ENCODE measurements at regions not wholly inside any gene's neighbourhood (a gene's known extent, or its start where the extent isn't known, plus 50 kb on each side); places are given as distances from the start of the nearest gene placed in this dataset.
"Not testable (repeated sequence)": the region's sequence is repeated elsewhere in the genome, so short reads cannot be mapped to it uniquely, and the experiment has no call there.

DNA sequence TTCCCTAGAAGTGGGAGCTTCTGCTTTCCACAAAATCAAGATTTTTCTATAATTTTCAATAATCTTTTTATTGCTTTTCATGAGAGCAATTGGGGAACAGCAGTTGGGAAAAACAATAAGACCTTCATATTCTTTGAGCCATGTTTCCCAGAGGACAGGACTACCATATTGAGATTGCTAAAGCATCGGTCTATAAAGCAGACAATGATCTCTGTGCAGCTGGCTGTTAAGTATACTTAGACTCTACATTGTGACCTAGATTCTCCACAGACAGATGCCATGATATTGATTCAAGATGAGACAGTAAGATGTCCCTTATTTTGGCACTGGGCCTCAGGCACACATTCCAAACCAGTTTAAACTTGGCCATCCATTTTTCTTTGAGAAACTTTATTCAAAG lies 1178.7 kb downstream of the SUCLG1 start:
- no peaks in the 10 kb centered on the region for H3K36me3 ChIP-seq (ENCODE audit: insufficient read depth, low read length)
- peaks cover 5% of the 10 kb centered on the region for H3K9me3 ChIP-seq (ENCODE audit: control insufficient read depth, insufficient read depth, low read length)
- peaks cover 29% of the 10 kb centered on the region; the same call in 1 of the 2 replicates for H3K4me1 ChIP-seq (ENCODE audit: insufficient read depth, low read length)
- no peak overlapping the region for H3K9ac ChIP-seq (ENCODE audit: low read depth, low read length)

DNA sequence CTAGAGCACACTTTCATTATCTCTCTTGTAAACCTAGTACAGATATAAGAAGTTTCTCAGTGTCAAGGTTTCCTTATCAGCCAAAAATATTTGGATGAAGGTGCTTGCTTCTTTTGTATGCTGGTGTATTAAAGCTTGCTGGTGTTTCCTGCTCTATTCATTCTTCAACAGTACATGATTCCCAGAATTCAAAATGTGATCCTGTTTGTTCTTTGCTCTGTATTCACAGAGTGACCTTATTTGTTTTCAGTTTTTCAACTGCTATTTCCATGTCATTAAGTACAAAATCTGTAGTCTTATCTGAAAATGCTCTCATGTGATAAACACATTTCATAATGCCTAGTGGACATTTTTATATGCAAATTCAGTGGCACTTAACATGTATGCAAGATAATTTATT lies 1185.8 kb downstream of the SUCLG1 start:
- Histone ChIP-seq H3K4me1 (ENCODE audit: insufficient read depth, low read length) (no peaks in the 10 kb centered on the region), H3K9ac (ENCODE audit: low read depth, low read length) (no peak overlapping the region), H3K36me3 (ENCODE audit: insufficient read depth, low read length) (no peaks in the 10 kb centered on the region), H3K9me3 (ENCODE audit: control insufficient read depth, insufficient read depth, low read length) (peaks cover under 1% of the 10 kb centered on the region)

DNA sequence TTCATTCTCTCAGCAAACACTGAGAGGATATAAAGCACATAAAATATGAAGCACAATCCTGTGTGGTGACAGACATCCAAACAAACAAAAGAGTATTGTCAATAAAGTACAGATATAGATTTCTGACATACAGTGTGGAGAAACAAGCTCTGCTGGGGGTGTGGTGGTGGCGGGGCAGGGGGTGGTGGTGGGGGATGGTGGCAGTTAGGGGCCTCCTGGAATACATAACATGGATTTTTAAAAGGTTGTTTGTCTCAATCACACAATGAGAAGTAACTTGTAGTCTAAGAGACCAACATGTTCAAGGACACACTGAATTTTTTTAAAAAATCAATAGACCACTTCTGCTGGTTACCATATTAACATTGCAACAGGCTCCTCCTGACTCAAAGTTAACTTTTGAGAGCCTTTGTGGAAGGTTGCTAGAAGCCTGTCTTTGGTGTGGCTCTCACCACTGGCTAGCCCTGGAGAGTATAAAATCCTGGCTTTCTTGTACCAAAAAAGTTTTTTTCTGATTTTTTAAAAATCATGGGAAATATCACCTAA lies 1197.4 kb downstream of the SUCLG1 start:
- H3K9me3 ChIP-seq (ENCODE audit: control insufficient read depth, insufficient read depth, low read length): no peaks in the 10 kb centered on the region
- H3K4me1 ChIP-seq (ENCODE audit: insufficient read depth, low read length): no peaks in the 10 kb centered on the region
- no peaks in the 10 kb centered on the region for H3K36me3 ChIP-seq (ENCODE audit: insufficient read depth, low read length)
- no peak overlapping the region for H3K9ac ChIP-seq (ENCODE audit: low read depth, low read length)

DNA sequence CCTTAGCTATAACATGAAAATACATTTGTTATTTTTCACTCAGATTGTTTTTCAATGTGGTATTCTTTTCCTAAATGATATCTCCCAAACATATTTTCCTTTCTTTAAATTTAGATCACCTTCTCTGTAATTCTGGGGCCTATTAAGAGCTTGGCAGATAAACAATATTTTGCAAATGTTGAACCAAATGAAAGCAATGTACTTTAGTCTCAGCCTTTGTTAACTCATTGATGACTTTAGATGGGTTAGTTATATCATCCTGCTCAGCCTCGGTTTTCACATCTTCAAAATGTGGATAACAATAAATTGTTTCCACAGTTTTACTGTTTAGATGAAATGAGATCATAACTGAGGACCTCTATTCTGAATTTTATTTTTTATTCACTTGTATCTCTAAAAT lies 1205.2 kb downstream of the SUCLG1 start:
- Histone ChIP-seq H3K4me1 (ENCODE audit: insufficient read depth, low read length) (no peaks in the 10 kb centered on the region), H3K9me3 (ENCODE audit: control insufficient read depth, insufficient read depth, low read length) (peaks cover 3% of the 10 kb centered on the region; the same call in 1 of the 2 replicates), H3K36me3 (ENCODE audit: insufficient read depth, low read length) (no peaks in the 10 kb centered on the region), H3K9ac (ENCODE audit: low read depth, low read length) (no peak overlapping the region)

DNA sequence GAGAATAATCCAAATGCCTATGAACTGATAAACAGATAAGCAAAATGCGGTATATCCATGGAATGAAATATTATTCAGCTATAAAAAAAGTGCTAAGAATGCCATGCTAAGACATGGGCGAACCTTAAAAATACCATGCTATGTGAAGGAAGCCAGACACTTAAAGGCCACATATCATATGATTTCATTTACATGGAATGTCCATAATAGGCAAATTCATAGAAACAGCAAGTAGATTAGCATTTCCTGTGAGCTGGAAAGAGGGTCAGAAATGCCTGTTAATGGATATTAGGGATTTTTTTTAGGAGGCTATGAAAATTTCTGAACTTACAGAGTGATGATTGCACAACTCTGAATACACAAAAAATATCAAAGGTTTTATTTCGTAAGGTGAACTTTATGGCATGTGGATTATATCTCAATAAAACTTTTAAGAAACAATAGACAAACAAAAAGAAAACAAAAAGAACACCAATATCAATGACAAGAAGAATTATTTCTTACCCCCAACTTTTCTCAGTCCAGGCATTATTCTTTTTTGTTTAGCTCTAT lies 1207.7 kb downstream of the SUCLG1 start:
- H3K36me3 ChIP-seq (ENCODE audit: insufficient read depth, low read length): no peaks in the 10 kb centered on the region
- H3K4me1 ChIP-seq (ENCODE audit: insufficient read depth, low read length): no peaks in the 10 kb centered on the region
- peaks cover 11% of the 10 kb centered on the region for H3K9me3 ChIP-seq (ENCODE audit: control insufficient read depth, insufficient read depth, low read length)
- H3K9ac ChIP-seq (ENCODE audit: low read depth, low read length): no peak overlapping the region

DNA sequence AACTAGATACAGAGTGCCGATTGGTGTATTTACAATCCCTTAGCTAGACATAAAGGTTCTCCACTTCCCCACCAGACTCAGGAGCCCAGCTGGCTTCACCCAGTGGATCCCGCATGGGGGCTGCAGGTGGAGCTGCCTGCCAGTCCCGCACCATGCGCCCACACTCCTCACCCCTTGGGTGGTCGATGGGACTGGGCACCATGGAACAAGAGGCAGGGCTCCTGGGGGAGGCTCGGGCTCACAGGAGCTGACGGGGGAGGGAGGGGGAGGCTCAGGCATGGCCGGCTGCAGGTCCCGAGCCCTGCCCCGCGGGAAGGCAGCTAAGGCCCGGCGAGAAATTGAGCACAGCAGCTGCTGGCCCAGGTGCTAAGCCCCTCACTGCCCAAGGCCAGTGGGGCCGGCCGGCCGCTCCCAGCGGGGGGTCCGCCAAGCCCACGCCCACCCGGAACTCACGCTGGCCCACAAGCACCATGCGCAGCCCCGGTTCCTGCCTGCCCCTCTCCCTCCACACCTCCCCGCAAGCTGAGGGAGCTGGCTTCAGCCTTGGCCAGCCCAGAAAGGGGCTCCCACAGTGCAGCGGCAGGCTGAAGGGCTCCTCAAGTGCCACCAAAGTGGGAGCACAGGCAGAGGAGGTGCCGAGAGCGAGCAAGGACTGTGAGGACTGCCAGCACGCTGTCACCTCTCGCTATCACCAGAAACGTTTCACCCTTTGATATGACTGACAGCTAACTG lies 1213.1 kb downstream of the SUCLG1 start:
- not testable (repeated sequence) for H3K9ac ChIP-seq (ENCODE audit: low read depth, low read length); H3K4me1 ChIP-seq (ENCODE audit: insufficient read depth, low read length); H3K36me3 ChIP-seq (ENCODE audit: insufficient read depth, low read length)
- peaks cover 11% of the 10 kb centered on the region for H3K9me3 ChIP-seq (ENCODE audit: control insufficient read depth, insufficient read depth, low read length)

DNA sequence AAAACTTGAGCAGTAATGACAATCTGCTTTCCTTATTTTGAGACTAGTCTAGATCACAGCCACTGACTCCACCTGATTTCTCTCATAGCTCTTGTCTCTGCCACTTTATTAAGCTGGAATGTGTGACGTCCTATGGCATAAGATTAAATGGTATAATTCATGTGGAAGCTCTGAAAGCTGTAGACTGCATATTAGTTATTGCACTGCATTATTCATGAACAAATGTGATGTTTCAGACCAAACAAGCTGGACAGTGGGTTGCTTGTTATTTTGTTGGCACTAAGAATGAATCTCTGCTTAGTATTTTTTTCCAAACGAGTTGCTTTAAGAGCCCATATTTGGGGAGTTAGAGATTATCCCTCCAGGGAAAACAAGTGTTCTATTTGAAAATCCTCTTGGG lies 1218.5 kb downstream of the SUCLG1 start:
- H3K36me3 ChIP-seq (ENCODE audit: insufficient read depth, low read length): no peaks in the 10 kb centered on the region
- no peaks in the 10 kb centered on the region for H3K4me1 ChIP-seq (ENCODE audit: insufficient read depth, low read length)
- H3K9me3 ChIP-seq (ENCODE audit: control insufficient read depth, insufficient read depth, low read length): no peaks in the 10 kb centered on the region
- no peak overlapping the region for H3K9ac ChIP-seq (ENCODE audit: low read depth, low read length)

DNA sequence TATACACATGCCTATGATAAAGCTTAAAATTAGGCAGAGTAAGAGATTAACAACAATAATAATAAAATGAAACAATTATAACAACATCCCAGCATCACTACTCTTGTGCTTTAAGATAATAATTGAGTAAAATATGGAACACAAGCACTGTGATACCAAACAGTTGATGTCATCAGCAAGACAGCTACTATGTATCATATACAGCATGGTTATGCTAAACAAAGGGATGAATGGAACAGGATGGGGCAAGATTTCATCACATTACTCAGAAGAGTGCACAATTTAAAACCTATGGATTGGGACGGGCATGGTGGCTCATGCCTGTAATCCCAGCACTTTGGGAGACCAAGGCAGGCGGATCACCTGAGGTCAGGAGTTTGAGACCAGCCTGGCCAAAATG lies 1221.0 kb downstream of the SUCLG1 start:
- Histone ChIP-seq H3K9me3 (ENCODE audit: control insufficient read depth, insufficient read depth, low read length) (no peaks in the 10 kb centered on the region), H3K9ac (ENCODE audit: low read depth, low read length) (no peak overlapping the region)

DNA sequence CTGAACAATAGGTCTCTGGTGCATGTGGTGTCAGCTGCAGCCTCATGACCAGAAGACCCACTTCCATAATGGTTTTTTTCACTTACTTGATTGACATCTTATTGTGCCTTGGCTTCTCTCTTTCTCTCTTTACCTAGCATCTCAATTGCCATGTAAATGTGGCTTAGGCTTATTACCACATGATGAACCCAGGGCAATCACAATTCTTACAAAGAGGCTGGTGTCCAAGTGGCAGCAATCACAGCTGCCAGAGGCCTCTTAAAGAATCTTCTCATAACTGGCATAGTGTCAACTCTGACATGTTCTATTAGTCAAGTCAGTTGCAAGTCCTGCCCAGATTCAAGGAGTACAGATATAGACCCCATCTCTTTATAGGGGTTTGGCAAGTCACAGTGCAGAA lies 1224.8 kb downstream of the SUCLG1 start:
- no peaks in the 10 kb centered on the region for H3K9me3 ChIP-seq (ENCODE audit: control insufficient read depth, insufficient read depth, low read length)
- H3K9ac ChIP-seq (ENCODE audit: low read depth, low read length): no peak overlapping the region
- no peaks in the 10 kb centered on the region for H3K4me1 ChIP-seq (ENCODE audit: insufficient read depth, low read length)
- no peaks in the 10 kb centered on the region for H3K36me3 ChIP-seq (ENCODE audit: insufficient read depth, low read length)

More for the DNA sequence above, 1221.0 kb downstream of the SUCLG1 start:
- Histone ChIP-seq H3K4me1 (ENCODE audit: insufficient read depth, low read length) (no peaks in the 10 kb centered on the region), H3K36me3 (ENCODE audit: insufficient read depth, low read length) (no peaks in the 10 kb centered on the region)

DNA sequence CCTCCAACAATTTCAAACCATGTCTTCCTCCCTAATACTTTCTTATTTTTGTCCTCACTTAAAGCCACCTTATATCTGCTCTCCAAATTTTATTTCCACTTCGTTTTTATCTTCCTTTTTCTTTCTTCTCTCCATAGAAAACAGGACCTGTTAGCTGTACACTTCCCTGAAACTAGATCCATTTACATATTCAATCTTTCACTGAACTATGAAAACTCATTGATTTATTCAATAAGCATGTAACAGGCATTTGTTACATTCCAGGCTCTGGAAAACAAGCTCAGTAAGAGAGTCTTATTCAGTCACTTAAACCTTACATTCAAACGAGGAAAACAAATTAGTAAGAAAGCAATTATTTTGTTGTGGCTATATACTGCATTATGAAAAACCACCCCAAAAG lies 1225.3 kb downstream of the SUCLG1 start:
- no peak overlapping the region for H3K9ac ChIP-seq (ENCODE audit: low read depth, low read length)
- no peaks in the 10 kb centered on the region for H3K4me1 ChIP-seq (ENCODE audit: insufficient read depth, low read length)
- H3K9me3 ChIP-seq (ENCODE audit: control insufficient read depth, insufficient read depth, low read length): no peaks in the 10 kb centered on the region
- H3K36me3 ChIP-seq (ENCODE audit: insufficient read depth, low read length): no peaks in the 10 kb centered on the region

DNA sequence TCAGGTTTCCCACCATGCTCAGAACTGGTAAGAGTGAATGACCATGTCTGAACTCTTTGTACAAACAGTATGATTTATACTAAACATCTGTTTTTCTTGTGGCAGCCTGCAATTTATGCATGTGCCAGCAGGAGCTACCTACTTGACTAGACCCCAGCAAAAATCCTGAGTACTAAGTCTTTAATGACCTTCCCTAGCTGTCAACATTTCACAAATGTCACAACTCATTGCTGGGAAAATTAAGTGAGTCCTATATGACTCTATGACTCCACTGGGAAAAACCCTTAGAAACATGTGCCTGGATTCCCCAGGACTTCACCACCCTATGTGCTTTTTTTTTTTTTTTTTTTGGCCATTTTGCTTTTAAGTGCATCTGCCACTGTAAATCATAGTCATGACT lies 1225.8 kb downstream of the SUCLG1 start:
- Histone ChIP-seq H3K36me3 (ENCODE audit: insufficient read depth, low read length) (no peaks in the 10 kb centered on the region), H3K9ac (ENCODE audit: low read depth, low read length) (no peak overlapping the region), H3K9me3 (ENCODE audit: control insufficient read depth, insufficient read depth, low read length) (no peaks in the 10 kb centered on the region), H3K4me1 (ENCODE audit: insufficient read depth, low read length) (no peaks in the 10 kb centered on the region)

DNA sequence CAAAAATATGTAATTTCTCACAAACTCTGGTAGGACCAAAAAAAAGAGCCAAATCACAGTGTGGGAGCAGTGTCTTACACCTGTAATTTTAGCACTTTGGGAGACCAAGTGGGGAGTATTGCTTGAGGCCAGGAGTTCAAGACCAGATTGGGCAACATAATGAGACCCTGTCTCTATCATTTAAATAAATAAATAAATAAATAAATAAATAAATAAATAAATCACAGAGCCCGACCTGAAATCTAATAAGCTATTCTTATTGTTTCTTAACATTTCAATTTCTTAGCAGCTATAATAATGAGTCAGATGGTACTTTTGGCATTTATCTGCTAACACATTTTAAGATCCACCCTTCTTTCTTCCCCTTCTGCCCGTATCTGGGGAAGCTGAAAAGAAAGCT lies 1229.6 kb downstream of the SUCLG1 start:
- Histone ChIP-seq H3K36me3 (ENCODE audit: insufficient read depth, low read length) (no peaks in the 10 kb centered on the region), H3K9me3 (ENCODE audit: control insufficient read depth, insufficient read depth, low read length) (no peaks in the 10 kb centered on the region), H3K9ac (ENCODE audit: low read depth, low read length) (no peak overlapping the region), H3K4me1 (ENCODE audit: insufficient read depth, low read length) (no peaks in the 10 kb centered on the region)

DNA sequence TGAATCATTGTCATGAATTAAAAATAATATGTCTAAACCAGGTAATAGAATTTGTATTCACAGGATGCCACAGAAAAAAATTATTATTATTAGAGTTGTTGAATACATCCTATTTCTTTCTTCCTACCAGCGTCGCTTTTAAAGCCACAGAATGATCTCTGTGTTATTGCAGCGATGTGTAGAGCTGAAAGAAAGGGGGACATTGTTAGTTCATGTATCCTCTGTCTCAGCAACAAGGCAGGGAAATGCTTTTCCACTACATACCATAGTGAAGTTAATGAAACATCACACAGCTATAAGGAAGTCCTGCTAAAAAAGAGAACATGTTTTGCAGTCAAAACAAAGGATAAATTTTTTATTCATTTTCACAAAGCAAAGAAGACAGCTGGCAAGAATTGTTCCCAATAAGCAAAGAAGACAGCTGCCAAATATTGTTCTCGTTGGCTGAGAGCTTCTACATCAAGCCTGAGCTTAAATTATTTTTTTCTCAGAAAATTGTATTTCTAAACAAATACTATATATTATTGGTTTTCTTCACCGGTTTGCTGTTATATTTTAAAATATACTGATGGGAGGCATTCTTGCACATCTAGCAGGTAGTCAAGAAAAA lies 1234.4 kb downstream of the SUCLG1 start:
- Histone ChIP-seq H3K9ac (ENCODE audit: low read depth, low read length) (no peak overlapping the region), H3K9me3 (ENCODE audit: control insufficient read depth, insufficient read depth, low read length) (no peaks in the 10 kb centered on the region), H3K4me1 (ENCODE audit: insufficient read depth, low read length) (no peaks in the 10 kb centered on the region), H3K36me3 (ENCODE audit: insufficient read depth, low read length) (no peaks in the 10 kb centered on the region)

DNA sequence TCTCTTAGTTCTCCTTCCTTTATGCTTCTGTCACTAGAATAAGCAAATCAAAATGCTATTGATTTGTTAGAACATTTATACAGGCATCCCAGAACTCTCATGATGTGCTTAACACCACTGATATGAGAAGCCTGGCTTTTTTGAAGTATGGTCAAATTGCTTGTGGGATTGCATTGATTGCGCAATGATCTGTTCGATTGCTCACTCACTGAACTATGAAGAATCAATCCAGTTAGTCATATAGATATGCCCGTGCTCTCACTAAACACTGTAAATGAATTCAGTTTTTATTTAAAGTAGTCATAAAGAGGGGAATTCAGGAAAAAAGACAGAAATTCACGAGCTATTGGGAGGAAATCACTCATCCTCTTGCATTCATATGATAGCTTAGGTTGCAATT lies 1237.8 kb downstream of the SUCLG1 start:
- Histone ChIP-seq H3K4me1 (ENCODE audit: insufficient read depth, low read length) (no peaks in the 10 kb centered on the region), H3K9me3 (ENCODE audit: control insufficient read depth, insufficient read depth, low read length) (no peaks in the 10 kb centered on the region), H3K9ac (ENCODE audit: low read depth, low read length) (no peak overlapping the region), H3K36me3 (ENCODE audit: insufficient read depth, low read length) (no peaks in the 10 kb centered on the region)

DNA sequence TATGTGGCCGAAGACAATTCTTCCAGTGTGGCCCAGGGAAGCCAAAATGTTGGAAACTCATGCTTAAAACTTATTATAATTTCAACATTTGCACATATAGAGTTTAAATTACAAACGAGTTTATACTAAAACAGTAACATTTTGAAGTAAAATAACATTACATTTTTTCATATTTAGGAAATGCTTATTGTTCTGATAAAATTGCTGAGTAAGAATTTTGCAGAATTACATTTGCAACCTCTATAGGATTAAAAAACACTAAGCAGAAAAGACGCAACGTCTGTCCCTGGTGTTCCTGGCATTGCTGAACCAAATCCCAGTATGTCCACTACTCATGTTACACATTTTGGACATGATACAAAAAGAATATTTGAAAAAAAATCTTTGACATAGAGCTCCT lies 1241.2 kb downstream of the SUCLG1 start:
- H3K9ac ChIP-seq (ENCODE audit: low read depth, low read length): no peak overlapping the region
- no peaks in the 10 kb centered on the region for H3K4me1 ChIP-seq (ENCODE audit: insufficient read depth, low read length)
- H3K9me3 ChIP-seq (ENCODE audit: control insufficient read depth, insufficient read depth, low read length): no peaks in the 10 kb centered on the region
- no peaks in the 10 kb centered on the region for H3K36me3 ChIP-seq (ENCODE audit: insufficient read depth, low read length)
